ENCODE measurements at regions not wholly inside any gene's neighbourhood (a gene's known extent, or its start where the extent isn't known, plus 50 kb on each side); places are given as distances from the start of the nearest gene placed in this dataset.
"Not testable (repeated sequence)": the region's sequence is repeated elsewhere in the genome, so short reads cannot be mapped to it uniquely, and the experiment has no call there.

DNA sequence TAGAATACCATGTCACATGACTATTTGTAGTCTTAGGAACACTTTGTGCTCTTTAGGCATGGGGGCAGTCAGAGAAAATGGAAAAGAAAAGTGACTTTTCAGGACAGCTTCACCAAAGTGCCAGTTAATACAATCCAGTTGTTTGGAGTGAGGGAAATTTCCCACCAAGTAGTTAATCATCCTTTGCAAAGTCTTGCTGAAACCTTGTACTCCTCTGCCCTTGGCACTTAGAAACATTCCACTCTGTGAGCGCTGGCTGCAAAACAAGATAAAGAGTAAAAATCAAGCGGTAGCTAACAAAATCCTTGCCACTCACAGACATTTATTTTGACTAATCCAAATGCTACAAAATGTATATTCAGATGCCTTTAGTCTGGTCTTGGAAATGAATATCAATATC lies 229.2 kb upstream of the HSF2 start:
- Histone ChIP-seq H3K36me3 (no peaks in the 10 kb centered on the region), H3K27me3 (no peaks in the 10 kb centered on the region), H3K4me1 (no peaks in the 10 kb centered on the region), H3K4me3 (ENCODE audit: low read depth, low read length) (no peak overlapping the region), H3K9me3 (no peaks in the 10 kb centered on the region)
- DNase-seq, result no peak
- TF ChIP-seq, protein P1, sequence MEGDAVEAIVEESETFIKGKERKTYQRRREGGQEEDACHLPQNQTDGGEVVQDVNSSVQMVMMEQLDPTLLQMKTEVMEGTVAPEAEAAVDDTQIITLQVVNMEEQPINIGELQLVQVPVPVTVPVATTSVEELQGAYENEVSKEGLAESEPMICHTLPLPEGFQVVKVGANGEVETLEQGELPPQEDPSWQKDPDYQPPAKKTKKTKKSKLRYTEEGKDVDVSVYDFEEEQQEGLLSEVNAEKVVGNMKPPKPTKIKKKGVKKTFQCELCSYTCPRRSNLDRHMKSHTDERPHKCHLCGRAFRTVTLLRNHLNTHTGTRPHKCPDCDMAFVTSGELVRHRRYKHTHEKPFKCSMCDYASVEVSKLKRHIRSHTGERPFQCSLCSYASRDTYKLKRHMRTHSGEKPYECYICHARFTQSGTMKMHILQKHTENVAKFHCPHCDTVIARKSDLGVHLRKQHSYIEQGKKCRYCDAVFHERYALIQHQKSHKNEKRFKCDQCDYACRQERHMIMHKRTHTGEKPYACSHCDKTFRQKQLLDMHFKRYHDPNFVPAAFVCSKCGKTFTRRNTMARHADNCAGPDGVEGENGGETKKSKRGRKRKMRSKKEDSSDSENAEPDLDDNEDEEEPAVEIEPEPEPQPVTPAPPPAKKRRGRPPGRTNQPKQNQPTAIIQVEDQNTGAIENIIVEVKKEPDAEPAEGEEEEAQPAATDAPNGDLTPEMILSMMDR (IDR thresholded peaks at IDR 0.05; ENCODE audit: low read depth, low read length), result no peak

DNA sequence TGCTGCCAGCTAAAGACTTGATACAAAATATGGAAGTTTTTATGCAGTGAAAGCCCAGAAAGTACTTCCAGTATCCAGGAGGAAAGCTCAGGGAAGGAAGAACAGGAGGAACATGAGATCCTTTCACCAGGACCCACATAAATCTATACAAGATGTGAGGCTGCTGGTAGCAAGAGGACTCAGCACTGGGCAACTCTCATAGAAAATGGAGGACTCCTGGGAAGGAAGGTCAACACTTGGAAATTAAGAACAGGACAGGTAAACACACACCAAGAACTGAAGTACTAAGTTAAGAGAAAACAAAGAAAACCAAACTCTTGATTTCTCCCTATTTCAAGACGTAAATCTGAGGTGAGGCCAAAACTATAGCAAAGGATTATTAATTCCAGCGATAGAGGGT lies 220.5 kb upstream of the HSF2 start:
- TF ChIP-seq, protein P1 (IDR thresholded peaks at IDR 0.05; ENCODE audit: low read depth, low read length), result no peak
- no peaks in the 10 kb centered on the region for H3K9me3 ChIP-seq
- H3K36me3 ChIP-seq, result no peaks in the 10 kb centered on the region
- no peak overlapping the region for H3K4me3 ChIP-seq (ENCODE audit: low read depth, low read length)
- no peaks in the 10 kb centered on the region for H3K27me3 ChIP-seq
- no peak for DNase-seq
- H3K4me1 ChIP-seq, result no peaks in the 10 kb centered on the region

- Histone ChIP-seq H3K4me3 (ENCODE audit: low read depth, low read length) (no peak overlapping the region), H3K9me3 (no peaks in the 10 kb centered on the region), H3K36me3 (no peaks in the 10 kb centered on the region), H3K27me3 (no peaks in the 10 kb centered on the region), H3K4me1 (no peaks in the 10 kb centered on the region)
- TF ChIP-seq, protein P1 (IDR thresholded peaks at IDR 0.05; ENCODE audit: low read depth, low read length), result no peak
- DNase-seq, result no peak
These were observed 219.3 kb upstream of the HSF2 start for GRCh38 chr6:122180132-122180531.

- Histone ChIP-seq H3K4me3 (ENCODE audit: low read depth, low read length) (no peak overlapping the region), H3K9me3 (no peaks in the 10 kb centered on the region), H3K36me3 (no peaks in the 10 kb centered on the region), H3K4me1 (no peaks in the 10 kb centered on the region), H3K27me3 (no peaks in the 10 kb centered on the region)
- TF ChIP-seq, protein P1 (IDR thresholded peaks at IDR 0.05; ENCODE audit: low read depth, low read length), result no peak
- DNase-seq, result no peak
These were observed 217.4 kb upstream of the HSF2 start for GRCh38 chr6:122182061-122182460.

- no peaks in the 10 kb centered on the region for H3K4me1 ChIP-seq
- no peak overlapping the region for H3K4me3 ChIP-seq (ENCODE audit: low read depth, low read length)
- no peak for DNase-seq
- H3K27me3 ChIP-seq, result no peaks in the 10 kb centered on the region
- no peaks in the 10 kb centered on the region for H3K36me3 ChIP-seq
- H3K9me3 ChIP-seq, result no peaks in the 10 kb centered on the region
- TF ChIP-seq, protein P1 (IDR thresholded peaks at IDR 0.05; ENCODE audit: low read depth, low read length), result peak; percentile 10; the same call in 1 of the 2 replicates
These were observed 215.0 kb upstream of the HSF2 start for GRCh38 chr6:122184401-122184827.

GRCh38 chr6:122185458-122185857 lies 214.0 kb upstream of the HSF2 start:
- DNase-seq, H3K9me3 ChIP-seq: not testable (repeated sequence)

GRCh38 chr6:122187186-122187585 lies 212.3 kb upstream of the HSF2 start:
- TF ChIP-seq, protein P1 (IDR thresholded peaks at IDR 0.05; ENCODE audit: low read depth, low read length), result no peak
- H3K36me3 ChIP-seq, result no peaks in the 10 kb centered on the region
- no peak for DNase-seq
- H3K4me1 ChIP-seq, result no peaks in the 10 kb centered on the region
- H3K9me3 ChIP-seq, result no peaks in the 10 kb centered on the region
- no peaks in the 10 kb centered on the region for H3K27me3 ChIP-seq
- H3K4me3 ChIP-seq (ENCODE audit: low read depth, low read length), result no peak overlapping the region

More at GRCh38 chr6:122185458-122185857, 214.0 kb upstream of the HSF2 start:
- H3K4me1 ChIP-seq; H3K4me3 ChIP-seq (ENCODE audit: low read depth, low read length); H3K36me3 ChIP-seq; H3K27me3 ChIP-seq: not testable (repeated sequence)

All from BE2C (cell line).